ENCODE measurements at regions not wholly inside any gene's neighbourhood (a gene's known extent, or its start where the extent isn't known, plus 50 kb on each side); places are given as distances from the start of the nearest gene placed in this dataset.

DNA sequence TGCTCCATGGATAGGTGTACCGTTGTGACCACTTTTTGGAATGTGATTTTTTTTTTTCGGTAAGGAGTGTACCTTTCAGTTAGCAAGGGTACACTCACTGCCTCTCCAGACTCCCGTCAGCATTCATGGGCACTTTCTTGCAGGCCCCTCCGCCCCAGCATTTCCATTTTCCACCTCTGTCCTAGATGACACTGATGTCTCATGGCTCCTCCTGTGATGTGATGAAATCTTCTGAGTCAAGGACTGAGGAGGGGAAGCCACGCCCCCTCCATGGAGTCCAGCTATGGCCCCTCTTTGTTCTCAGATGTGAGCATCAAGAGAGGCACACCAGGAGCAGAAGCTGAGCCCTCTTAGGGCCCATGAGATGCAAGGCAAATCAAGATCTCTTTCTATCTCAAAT lies 61.8 kb downstream of the CTSL start:
- TF ChIP-seq POLR2A (IDR thresholded peaks at IDR 0.05; ENCODE audit: low read length) (no peak), GATA1 (IDR thresholded peaks at IDR 0.05; ENCODE audit: low read depth, low read length) (no peak)
